GM19324 (cell line): ENCODE measurements at regions not wholly inside any gene's neighbourhood (a gene's known extent, or its start where the extent isn't known, plus 50 kb on each side); places are given as distances from the start of the nearest gene placed in this dataset.

Experiments
- ATAC-seq: cut with Tn5 transposase; IDR thresholded peaks from one replicate; pipeline ENCODE4 v1.9.1; 2021; ENCODE audit warnings: mild to moderate bottlenecking, moderate library complexity; ENCODE audit not compliant: unreplicated experiment, low FRiP score

DNA sequence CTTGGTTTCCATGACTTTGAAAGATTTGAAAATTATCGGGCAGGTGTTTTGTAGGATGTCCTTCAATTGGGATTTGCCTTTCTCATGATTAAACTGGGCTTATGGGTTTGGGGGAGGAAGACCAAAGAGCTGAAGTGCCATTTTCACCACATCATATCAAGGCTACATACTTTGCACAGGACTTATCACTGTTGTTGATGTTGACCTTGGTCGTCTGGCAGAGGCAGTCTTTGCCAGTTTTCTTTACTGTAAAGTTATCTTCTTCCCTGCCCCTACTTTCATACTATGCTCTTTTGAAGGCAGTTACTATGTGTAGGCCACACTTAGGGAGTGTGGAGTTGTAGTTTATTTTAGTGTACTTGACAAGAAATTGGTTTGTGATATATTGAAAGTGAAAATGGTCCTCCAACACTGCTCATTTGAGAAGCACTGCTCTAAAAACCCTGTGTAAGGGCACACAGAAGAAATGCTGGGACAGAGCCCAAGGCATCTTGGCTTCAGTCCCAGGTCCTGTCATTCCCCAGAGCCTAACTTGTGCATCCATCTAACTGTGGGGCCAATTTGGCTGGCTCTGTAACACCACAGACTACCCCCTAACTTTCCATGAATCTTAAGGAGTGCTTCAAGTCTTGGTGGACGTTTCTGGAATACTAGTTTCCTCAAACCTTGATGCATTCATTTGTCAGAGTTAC is 384.9 kb downstream of the KCNRG start:
- ATAC-seq = no peak

DNA sequence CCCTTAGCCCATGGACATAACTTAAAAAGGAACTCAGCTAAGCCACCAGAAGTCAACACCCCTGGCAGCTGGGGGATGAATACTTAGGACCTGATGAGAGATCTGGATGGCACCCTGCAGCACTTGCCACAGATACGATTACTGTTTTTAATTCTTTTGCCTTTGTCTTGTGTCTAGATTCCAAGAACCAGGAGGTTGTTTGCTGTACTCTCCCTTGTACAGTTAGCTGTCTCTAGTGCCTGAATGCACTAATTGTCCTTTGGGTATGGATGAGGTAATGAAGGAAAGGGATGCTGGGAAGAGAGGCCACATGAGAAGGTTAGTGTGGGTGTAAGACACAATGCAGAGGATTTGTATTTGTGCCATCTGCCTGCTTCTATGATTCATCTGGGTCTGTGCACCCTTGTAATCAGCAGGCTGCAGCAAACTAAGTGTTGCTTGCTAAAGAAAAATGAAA is 385.8 kb downstream of the KCNRG start:
- no peak for ATAC-seq

DNA sequence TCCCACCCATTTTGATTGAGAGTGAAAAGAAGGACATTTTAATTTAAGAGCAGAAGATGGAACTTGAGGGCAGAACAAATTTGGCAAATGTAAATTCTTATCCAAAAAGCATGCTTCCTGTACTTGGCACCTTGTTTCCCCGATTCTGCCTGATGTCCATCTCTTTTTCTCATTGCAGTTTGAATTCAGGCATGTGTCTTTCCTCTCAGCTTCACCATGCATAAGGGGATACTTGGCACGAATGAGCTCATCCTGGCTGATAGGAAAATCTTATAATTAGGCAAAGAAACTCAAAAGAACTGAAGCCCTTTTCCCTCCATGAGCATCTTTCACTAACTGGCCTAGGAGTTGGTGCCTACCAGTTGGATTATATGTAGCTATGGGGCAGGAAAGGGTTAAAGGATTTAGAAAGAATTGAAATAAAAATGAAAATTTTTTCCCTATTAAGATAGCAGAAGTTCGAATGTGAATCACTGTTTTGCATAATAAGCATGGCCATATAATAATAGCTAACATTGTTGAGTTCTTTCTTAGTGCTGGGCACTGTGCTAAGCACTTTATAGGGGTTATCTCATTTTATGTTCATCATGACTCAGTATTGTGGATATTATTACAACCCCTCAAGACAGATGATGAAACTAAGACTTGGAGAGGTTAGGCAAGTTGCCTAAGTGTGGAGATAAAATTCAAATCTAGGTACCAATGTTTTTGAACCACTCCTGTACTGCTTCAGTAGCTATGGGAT is 386.6 kb downstream of the KCNRG start:
- no peak for ATAC-seq

DNA sequence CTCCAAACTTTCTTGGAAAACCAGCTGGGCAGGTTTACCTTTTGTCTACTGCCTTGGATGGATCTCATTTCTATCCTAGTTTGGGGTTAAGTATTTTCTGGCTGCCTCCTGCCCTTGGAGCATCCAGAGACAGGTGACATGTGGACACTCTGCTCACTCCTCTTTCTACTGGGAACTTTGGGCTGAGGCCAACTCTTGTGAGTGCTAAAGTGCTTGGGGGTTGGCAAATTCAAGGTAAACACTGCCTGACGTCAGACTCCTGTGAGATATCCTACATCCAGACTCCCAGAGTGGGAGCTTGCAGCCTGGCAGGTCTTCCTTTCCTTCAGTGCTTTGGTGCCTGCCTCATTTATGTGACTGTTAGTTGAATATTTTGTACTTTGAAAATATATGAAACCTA is 388.1 kb downstream of the KCNRG start:
- ATAC-seq = no peak

- ATAC-seq = no peak
Measured at GRCh38 chr13:50404116-50404515, 388.9 kb downstream of the KCNRG start.

DNA sequence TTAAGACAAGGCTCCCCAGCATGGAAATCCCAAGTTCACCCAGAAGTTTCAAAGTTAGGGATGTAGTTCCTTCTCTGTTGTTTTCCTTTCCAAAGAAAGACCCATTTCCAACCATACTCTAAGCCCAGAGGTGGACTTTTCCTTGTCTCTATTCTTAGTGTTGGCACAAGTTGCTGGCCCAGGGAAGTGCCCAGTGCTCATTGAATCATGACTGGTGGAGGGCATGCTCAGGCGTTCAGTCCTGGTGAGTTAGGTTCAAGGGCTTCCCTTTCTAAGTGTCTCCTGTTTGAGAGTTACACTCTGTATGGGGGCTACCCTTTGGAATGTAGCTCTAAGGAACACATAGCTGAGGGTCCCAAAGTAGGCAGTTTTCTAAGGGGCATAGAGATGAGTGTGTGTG is 389.5 kb downstream of the KCNRG start:
- ATAC-seq = no peak

- no peak for ATAC-seq
Measured at GRCh38 chr13:50406831-50407230, 391.6 kb downstream of the KCNRG start.

DNA sequence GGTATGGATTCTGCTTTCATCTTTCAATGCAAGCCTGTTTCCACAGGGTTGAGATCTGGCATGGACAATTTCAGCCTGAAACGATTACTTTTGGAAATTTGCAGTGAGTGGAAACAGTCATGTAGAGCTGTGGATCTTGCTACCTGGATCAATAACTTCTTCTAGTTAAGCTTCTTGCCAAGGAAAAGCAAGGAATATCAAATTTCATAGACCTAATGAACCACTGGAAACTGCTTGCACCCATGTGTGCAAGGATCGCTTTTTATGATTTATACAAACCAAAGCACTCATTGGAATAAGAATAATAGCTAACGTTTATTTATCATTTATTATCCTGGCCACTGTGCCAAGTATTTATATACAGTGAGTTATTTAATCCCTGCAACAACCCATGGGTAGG is 392.8 kb downstream of the KCNRG start:
- ATAC-seq = no peak

DNA sequence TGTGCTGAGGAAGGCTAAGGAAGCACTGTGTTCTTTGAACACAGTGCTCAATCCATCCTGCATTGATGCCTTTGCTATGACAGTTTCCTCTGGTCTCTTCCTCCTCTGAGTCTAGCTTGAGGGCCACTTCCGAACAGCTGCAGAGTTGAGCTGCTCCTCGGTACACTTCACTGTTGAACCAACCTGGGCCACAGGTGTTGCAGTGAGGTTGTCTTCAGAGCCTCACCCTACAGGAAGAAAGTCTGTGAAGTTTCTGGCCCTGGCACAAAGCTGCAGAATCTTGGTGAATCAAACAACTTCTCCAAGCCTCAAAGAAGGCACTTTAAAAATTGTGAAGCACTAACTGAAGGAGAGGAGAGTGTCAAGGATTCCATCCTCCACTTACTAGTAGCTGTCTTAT is 394.0 kb downstream of the KCNRG start:
- ATAC-seq = no peak

DNA sequence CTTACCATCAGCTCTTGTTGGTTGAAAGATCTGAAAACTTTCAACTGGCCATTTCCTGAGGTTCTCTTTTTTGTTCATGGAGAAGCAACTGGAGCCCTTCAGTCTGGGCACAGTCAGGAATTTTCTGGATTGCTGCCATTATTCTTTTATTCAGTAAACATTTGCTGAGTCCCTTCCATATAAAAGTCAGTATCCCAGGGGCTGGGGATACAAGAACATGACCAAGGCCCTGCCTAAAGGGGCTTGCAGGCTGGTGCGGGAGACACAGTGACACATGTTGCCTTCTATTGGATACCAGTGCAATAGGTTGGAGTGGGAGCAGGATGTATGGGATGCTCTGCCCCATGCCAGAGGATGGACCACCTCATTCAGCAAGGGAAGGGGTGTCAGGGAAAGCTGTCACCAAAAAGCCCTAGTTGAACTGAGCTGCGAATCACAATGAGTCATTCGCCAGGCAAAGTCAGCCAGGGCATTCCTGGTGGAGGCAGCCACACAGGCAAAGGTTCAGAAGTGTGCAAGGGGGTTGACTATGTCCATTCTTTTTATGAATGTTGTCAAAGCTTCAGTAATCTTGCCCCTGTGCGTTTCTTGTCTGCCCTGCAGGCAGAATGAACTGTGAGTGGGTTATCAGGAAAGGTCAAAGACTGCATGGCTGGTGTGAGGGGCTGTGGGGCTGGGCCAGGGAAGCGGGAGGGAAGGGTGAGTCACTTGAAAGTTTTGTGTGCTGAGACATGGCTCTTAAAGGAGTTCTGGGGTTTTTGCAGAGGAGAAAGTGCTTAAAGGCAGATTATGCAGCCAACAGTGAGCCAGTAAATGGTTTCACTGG is 395.9 kb downstream of the KCNRG start:
- no peak for ATAC-seq

DNA sequence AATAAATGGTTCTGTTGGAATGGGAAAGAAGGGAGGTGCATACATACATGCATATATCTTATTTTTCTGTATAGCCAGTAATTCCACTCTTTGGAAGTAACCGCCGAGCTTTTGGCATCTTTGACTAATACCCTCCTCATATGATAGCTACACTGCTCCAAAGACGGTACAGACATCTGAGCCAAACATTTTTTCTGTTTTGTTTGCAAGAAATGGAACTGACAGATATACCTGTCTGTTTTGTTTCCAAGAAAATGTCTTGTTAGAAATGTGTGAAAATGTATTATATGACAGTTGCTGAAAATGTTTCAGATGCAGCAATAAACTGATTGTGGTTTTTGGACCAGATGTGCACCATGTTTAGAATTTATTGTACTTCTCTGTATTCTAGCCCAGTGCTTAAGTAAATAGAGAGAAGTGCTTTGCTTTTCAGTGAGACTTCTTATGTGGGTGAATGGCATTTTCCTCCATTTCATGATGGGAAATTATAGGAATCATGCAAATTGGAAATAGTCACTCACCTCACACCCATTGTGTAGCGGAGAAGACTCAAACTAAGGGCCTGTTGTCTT is 396.9 kb downstream of the KCNRG start:
- no peak for ATAC-seq

GRCh38 chr13:50414640-50415039 is 399.4 kb downstream of the KCNRG start:
- ATAC-seq = no peak

- ATAC-seq = no peak
Measured at GRCh38 chr13:50415428-50415827, 400.2 kb downstream of the KCNRG start.

DNA sequence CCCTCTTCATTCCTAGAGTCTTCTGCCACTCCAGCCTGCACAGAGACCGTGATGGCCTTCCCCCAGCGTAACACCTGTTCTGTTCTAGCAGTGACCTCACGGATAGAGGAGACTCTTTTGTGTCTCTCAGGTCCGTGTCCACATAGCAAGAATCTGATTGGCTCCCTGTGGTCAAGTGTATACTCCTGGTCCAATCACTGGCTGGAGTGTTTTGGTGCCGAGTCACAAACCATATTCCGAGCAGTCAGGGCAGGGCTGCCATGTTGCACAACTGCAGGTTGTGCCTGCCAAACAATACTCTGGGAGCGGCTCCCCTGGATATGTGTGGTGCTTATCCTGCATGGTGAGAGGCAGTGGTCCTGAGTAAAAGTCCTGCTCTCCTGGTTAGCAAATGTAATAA is 402.4 kb downstream of the KCNRG start:
- no peak for ATAC-seq

DNA sequence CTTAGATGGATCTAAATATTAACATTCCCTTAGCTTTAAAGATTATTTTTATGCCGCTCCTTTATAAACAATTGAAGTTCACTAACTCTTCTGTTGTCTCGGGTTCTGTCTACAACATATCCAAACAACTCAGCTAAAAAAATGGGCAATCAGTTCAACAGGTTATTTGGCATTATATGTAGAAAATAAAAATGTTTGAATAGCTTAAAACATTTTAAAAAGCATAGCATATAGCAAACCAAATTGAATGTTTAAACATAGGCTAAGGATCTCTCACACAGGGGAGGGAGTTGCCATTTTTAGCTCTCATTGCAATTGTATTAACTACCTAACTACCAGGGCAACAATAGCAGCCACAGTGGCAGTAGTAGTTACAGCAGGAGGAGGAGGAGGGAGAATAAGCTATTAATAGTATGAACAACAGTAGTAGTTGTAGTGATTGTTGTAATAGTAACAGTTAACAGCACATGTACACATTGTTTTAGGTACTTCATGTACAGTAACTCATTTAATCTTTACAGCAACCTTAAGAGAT is 404.2 kb downstream of the KCNRG start:
- ATAC-seq = no peak

- no peak for ATAC-seq
Measured at GRCh38 chr13:50419896-50420295, 404.7 kb downstream of the KCNRG start.

GRCh38 chr13:50420718-50421472 is 405.7 kb downstream of the KCNRG start:
- ATAC-seq = no peak

- ATAC-seq = no peak
Measured at GRCh38 chr13:50421473-50422130, 406.4 kb downstream of the KCNRG start.
